Suprapubic skin (tissue), 3 donors: ENCODE measurements at regions not wholly inside any gene's neighbourhood (a gene's known extent, or its start where the extent isn't known, plus 50 kb on each side); places are given as distances from the start of the nearest gene placed in this dataset.

Experiments
- EP300 ChIP-seq: sonication (generic); formaldehyde crosslinking; IDR thresholded peaks from one replicate; pipeline ENCODE4 v1.6.1; 2017; ENCODE audit warnings: antibody characterized with exemption
- POLR2A ChIP-seq, 2 donors: fragments of 450-650 bp; IDR thresholded peaks; one replicate each; pipeline ENCODE4 v1.6.1; 2017; ENCODE audit warnings: antibody characterized with exemption in 2 of 2, mild to moderate bottlenecking in 2 of 2, moderate library complexity in 2 of 2
- TF ChIP-seq, protein P1 (sequence below), 2 donors: fragments of 200-600 bp in 1 of 2; fragments of 450-650 bp in 1 of 2; sonication (generic) in 1 of 2; IDR thresholded peaks; one replicate each; pipeline ENCODE4 v1.5.1; 2016 to 2019; ENCODE audit warnings: antibody characterized with exemption in 2 of 2, mild to moderate bottlenecking in 1 of 2, moderate library complexity in 1 of 2

DNA sequence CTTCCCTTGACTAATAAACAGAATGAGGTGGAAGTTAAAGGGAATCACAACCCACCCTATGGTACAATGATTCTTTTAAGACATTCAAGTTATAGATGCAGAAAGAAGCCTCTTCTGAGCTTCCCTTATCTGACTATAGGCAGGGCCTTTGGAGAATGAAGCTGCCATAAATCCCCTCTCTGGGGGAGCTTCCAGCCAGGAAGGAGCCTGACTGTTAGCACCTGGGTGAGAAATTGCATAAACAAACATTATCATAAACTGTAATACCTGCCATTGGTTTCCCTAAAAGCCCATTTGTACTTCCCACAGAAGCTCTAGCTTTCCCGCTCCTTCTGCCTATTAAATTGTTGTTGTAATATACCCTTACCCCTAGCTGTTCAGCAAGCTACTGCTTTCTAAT is 81.3 kb upstream of the RESF1 start:
- no peak for TF ChIP-seq POLR2A (IDR thresholded peaks at IDR 0.05)
- TF ChIP-seq, protein P1, sequence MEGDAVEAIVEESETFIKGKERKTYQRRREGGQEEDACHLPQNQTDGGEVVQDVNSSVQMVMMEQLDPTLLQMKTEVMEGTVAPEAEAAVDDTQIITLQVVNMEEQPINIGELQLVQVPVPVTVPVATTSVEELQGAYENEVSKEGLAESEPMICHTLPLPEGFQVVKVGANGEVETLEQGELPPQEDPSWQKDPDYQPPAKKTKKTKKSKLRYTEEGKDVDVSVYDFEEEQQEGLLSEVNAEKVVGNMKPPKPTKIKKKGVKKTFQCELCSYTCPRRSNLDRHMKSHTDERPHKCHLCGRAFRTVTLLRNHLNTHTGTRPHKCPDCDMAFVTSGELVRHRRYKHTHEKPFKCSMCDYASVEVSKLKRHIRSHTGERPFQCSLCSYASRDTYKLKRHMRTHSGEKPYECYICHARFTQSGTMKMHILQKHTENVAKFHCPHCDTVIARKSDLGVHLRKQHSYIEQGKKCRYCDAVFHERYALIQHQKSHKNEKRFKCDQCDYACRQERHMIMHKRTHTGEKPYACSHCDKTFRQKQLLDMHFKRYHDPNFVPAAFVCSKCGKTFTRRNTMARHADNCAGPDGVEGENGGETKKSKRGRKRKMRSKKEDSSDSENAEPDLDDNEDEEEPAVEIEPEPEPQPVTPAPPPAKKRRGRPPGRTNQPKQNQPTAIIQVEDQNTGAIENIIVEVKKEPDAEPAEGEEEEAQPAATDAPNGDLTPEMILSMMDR (IDR thresholded peaks at IDR 0.05) = no peak
- TF ChIP-seq EP300 = no peak
